ENCODE measurements at regions not wholly inside any gene's neighbourhood (a gene's known extent, or its start where the extent isn't known, plus 50 kb on each side); places are given as distances from the start of the nearest gene placed in this dataset.
A peak's percentile ranks its signal among the peaks of the same experiment; 100 is the strongest.

DNA sequence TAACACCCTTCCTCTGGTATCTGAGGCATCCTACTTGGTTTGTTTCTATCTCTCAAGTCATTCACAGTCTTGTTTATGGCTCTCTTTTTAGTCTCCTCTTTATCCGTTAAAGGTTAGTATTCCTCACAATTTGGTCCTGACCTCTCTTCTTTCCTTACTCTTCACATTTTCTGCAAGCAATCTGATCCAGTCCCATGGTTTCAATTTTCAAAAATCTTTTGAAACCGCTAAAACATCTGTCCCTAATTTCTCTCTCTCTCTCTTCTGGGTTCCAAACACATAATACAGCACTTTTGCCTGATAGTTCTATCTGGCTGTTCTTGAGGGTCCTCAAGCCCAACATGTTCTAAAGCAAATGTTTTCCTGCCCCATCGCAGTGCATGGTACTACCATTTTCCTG is 149.0 kb downstream of the SERPINI1 start:
- no peak for DNase-seq (ENCODE audit: low spot score)
- TF ChIP-seq, protein P1, sequence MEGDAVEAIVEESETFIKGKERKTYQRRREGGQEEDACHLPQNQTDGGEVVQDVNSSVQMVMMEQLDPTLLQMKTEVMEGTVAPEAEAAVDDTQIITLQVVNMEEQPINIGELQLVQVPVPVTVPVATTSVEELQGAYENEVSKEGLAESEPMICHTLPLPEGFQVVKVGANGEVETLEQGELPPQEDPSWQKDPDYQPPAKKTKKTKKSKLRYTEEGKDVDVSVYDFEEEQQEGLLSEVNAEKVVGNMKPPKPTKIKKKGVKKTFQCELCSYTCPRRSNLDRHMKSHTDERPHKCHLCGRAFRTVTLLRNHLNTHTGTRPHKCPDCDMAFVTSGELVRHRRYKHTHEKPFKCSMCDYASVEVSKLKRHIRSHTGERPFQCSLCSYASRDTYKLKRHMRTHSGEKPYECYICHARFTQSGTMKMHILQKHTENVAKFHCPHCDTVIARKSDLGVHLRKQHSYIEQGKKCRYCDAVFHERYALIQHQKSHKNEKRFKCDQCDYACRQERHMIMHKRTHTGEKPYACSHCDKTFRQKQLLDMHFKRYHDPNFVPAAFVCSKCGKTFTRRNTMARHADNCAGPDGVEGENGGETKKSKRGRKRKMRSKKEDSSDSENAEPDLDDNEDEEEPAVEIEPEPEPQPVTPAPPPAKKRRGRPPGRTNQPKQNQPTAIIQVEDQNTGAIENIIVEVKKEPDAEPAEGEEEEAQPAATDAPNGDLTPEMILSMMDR (IDR thresholded peaks at IDR 0.05; ENCODE audit: extremely low read depth, missing control alignments), result no peak

DNA sequence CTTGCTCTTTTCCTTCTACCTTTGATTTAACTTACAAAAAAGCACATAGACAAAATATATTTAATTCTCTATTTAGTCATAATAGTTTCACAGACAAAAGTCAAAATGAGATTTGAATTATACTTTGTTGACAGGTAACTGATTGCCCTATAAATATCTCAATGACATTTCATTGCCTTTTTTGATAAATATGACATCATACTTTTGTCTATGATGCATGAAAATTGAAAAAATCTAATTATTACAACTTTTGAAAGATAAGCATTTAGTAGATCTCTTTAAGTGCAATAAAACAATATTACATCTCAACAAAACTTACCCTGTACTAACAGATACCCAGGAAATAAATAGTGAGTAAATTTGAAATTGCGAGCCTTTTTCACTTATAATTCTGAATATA is 147.9 kb downstream of the SERPINI1 start:
- no peak for DNase-seq (ENCODE audit: low spot score)
- TF ChIP-seq, protein P1 (IDR thresholded peaks at IDR 0.05; ENCODE audit: extremely low read depth, missing control alignments), result no peak

DNA sequence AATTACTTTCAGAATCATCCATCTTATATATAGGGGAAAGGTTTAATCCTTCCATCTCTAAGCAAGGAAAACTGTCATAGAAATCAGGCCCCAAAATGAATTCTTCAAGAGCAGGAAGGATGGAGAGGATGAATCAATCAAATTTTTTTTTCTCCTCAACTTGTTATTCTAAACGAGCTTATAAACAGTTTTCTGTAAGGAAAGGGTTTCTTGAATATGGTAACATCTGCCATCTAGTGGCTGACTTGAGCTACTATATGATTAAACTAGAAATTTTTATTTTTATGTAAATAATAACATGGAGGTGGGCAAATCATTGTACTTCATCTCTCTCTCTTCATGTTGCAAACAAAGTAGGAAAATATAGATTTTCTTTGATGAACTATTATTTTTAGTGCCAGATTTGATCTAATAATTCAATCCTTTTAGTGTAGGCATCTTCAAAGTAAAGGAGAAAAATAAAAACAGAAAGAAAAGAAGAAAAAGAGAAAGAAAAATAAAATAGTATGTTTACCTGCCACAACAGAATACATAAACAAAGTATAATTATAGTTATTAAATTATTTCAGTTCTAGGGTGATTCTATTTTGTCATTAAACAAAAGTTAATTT is 146.6 kb downstream of the SERPINI1 start:
- DNase-seq (ENCODE audit: low spot score), result peak; percentile 38
- TF ChIP-seq, protein P1 (IDR thresholded peaks at IDR 0.05; ENCODE audit: extremely low read depth, missing control alignments), result no peak

DNA sequence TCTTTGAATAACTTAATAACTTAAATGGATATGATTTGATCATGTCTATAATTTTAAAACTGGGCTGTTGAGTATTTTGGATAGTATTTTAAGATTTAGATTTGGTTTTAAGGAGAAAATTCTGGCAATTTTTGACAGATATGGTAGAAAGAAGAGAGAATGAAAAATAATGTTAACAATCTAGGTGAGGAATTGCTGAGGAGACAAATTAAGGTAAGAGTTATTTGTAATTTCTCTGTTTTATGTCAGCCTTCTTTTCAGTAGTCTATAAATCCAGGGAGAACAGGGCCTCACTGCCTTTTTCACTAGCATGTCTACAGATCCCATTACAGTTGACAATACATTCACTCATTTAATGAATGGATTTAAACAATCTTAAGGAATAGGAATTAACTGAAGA is 144.7 kb downstream of the SERPINI1 start:
- no peak for DNase-seq (ENCODE audit: low spot score)
- TF ChIP-seq, protein P1 (IDR thresholded peaks at IDR 0.05; ENCODE audit: extremely low read depth, missing control alignments), result no peak

DNA sequence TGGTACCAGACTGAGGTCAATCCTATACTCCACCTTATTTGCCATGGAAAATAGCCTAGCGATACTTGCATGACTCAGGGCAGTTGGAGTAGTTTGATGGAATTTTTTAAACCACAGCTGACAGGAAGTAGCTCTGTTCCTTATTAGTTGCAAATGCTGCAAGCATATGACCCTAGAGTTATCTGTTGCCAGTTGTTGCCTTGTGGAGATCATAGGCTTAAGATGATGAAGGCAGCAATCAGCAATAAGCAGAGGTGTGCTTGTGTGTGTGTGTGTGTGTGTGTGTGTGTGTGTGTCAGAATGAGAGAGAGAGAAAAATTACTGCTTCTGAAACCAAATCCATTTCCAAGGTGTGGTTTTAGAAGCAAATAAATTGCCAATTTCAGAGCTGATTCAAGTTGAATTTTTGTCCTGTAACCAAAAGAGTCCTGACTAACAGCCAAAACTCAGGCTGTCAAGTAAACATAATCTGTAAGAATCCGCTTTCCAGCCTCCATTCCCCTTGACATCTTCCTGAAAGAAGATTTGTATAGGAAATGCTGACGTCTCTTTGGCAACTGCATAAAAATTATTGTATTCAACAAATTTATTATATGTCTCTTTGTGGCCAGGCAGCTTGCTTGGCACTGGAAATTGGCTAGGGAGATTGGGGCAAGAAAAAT is 141.2 kb downstream of the SERPINI1 start:
- TF ChIP-seq, protein P1 (IDR thresholded peaks at IDR 0.05; ENCODE audit: extremely low read depth, missing control alignments), result no peak
- no peak for DNase-seq (ENCODE audit: low spot score)
